CD4-positive, alpha-beta T cell treated with Interleukin-21 for 1 hour (primary cell): ENCODE measurements at regions not wholly inside any gene's neighbourhood (a gene's known extent, or its start where the extent isn't known, plus 50 kb on each side); places are given as distances from the start of the nearest gene placed in this dataset.
"Not testable (repeated sequence)": the region's sequence is repeated elsewhere in the genome, so short reads cannot be mapped to it uniquely, and the experiment has no call there.

Experiments used
- DNase-seq: peaks from one replicate; pipeline ENCODE4 v3.0.0-alpha.2; 2020

- not testable (repeated sequence) for DNase-seq
Observed at GRCh38 chr7:119968411-119968810, 304.6 kb upstream of the KCND2 start.

- no peak for DNase-seq
Observed at GRCh38 chr7:119969054-119969453, 303.9 kb upstream of the KCND2 start.

- DNase-seq: no peak
Observed at GRCh38 chr7:119969763-119970162, 303.2 kb upstream of the KCND2 start.

GRCh38 chr7:119974972-119975371 is 298.0 kb upstream of the KCND2 start:
- no peak for DNase-seq

- no peak for DNase-seq
Observed at GRCh38 chr7:119982884-119983283, 290.1 kb upstream of the KCND2 start.

- no peak for DNase-seq
Observed at GRCh38 chr7:119983468-119983867, 289.5 kb upstream of the KCND2 start.

GRCh38 chr7:119984247-119984646 is 288.7 kb upstream of the KCND2 start:
- DNase-seq: no peak

- no peak for DNase-seq
Observed at GRCh38 chr7:119988401-119988800, 284.6 kb upstream of the KCND2 start.

- DNase-seq: no peak
Observed at GRCh38 chr7:119994928-119995327, 278.0 kb upstream of the KCND2 start.

GRCh38 chr7:119996634-119997033 is 276.3 kb upstream of the KCND2 start:
- no peak for DNase-seq

GRCh38 chr7:119999738-120000475 is 273.1 kb upstream of the KCND2 start:
- DNase-seq: no peak

- DNase-seq: no peak
Observed at GRCh38 chr7:120005720-120006119, 267.3 kb upstream of the KCND2 start.

GRCh38 chr7:120014301-120014700 is 258.7 kb upstream of the KCND2 start:
- DNase-seq: not testable (repeated sequence)

- DNase-seq: no peak
Observed at GRCh38 chr7:120014925-120015465, 258.0 kb upstream of the KCND2 start.

- DNase-seq: no peak
Observed at GRCh38 chr7:120021085-120021484, 251.9 kb upstream of the KCND2 start.

GRCh38 chr7:120023494-120024167 is 249.3 kb upstream of the KCND2 start:
- DNase-seq: no peak

- DNase-seq: no peak
Observed at GRCh38 chr7:120028636-120029035, 244.3 kb upstream of the KCND2 start.

- DNase-seq: no peak
Observed at GRCh38 chr7:120030876-120031275, 242.1 kb upstream of the KCND2 start.

GRCh38 chr7:120033114-120033513 is 239.9 kb upstream of the KCND2 start:
- DNase-seq: no peak

- DNase-seq: no peak
Observed at GRCh38 chr7:120039138-120039537, 233.8 kb upstream of the KCND2 start.

- no peak for DNase-seq
Observed at GRCh38 chr7:120041798-120042197, 231.2 kb upstream of the KCND2 start.

- no peak for DNase-seq
Observed at GRCh38 chr7:120043250-120043649, 229.7 kb upstream of the KCND2 start.

GRCh38 chr7:120052884-120053382 is 220.0 kb upstream of the KCND2 start:
- DNase-seq: no peak

GRCh38 chr7:120053390-120053961 is 219.5 kb upstream of the KCND2 start:
- no peak for DNase-seq
